ENCODE measurements at regions not wholly inside any gene's neighbourhood (a gene's known extent, or its start where the extent isn't known, plus 50 kb on each side); places are given as distances from the start of the nearest gene placed in this dataset.
A peak's percentile ranks its signal among the peaks of the same experiment; 100 is the strongest.

GRCh38 chr2:56444339-56444738 lies 260.5 kb downstream of the CCDC85A start:
- Histone ChIP-seq H3K36me3 (ENCODE audit: control insufficient read depth, insufficient read depth, low read length, severe bottlenecking) (no peaks in the 10 kb centered on the region), H3K4me3 (ENCODE audit: low read length) (no peak overlapping the region), H3K9ac (ENCODE audit: low read length) (no peak overlapping the region), H3K9me3 (ENCODE audit: control insufficient read depth, low read length) (no peaks in the 10 kb centered on the region), H3K27me3 (replicated peaks; ENCODE audit: control insufficient read depth, insufficient read depth, low read length) (no peaks in the 10 kb centered on the region), H3K4me1 (ENCODE audit: control insufficient read depth, insufficient read depth, low read length) (peaks cover 3% of the 10 kb centered on the region)
- no peak for DNase-seq (ENCODE audit: low read depth)

- no peak overlapping the region for H3K4me3 ChIP-seq (ENCODE audit: low read length)
- no peaks in the 10 kb centered on the region for H3K36me3 ChIP-seq (ENCODE audit: control insufficient read depth, insufficient read depth, low read length, severe bottlenecking)
- peaks cover 3% of the 10 kb centered on the region for H3K4me1 ChIP-seq (ENCODE audit: control insufficient read depth, insufficient read depth, low read length)
- peaks cover 5% of the 10 kb centered on the region for H3K9me3 ChIP-seq (ENCODE audit: control insufficient read depth, low read length)
- no peaks in the 10 kb centered on the region for H3K27me3 ChIP-seq (replicated peaks; ENCODE audit: control insufficient read depth, insufficient read depth, low read length)
- no peak overlapping the region for H3K9ac ChIP-seq (ENCODE audit: low read length)
- peak; percentile 36 for DNase-seq (ENCODE audit: low read depth)
Observed at GRCh38 chr2:56448403-56449001, 264.7 kb downstream of the CCDC85A start.

GRCh38 chr2:56449002-56449431 lies 265.2 kb downstream of the CCDC85A start:
- Histone ChIP-seq H3K4me1 (ENCODE audit: control insufficient read depth, insufficient read depth, low read length) (peaks cover 3% of the 10 kb centered on the region), H3K9ac (ENCODE audit: low read length) (no peak overlapping the region), H3K27me3 (replicated peaks; ENCODE audit: control insufficient read depth, insufficient read depth, low read length) (no peaks in the 10 kb centered on the region), H3K4me3 (ENCODE audit: low read length) (no peak overlapping the region), H3K36me3 (ENCODE audit: control insufficient read depth, insufficient read depth, low read length, severe bottlenecking) (no peaks in the 10 kb centered on the region), H3K9me3 (ENCODE audit: control insufficient read depth, low read length) (peaks cover 5% of the 10 kb centered on the region)
- DNase-seq (ENCODE audit: low read depth) = peak; percentile 51

- Histone ChIP-seq H3K4me3 (ENCODE audit: low read length) (no peak overlapping the region), H3K27me3 (replicated peaks; ENCODE audit: control insufficient read depth, insufficient read depth, low read length) (no peaks in the 10 kb centered on the region), H3K36me3 (ENCODE audit: control insufficient read depth, insufficient read depth, low read length, severe bottlenecking) (no peaks in the 10 kb centered on the region), H3K4me1 (ENCODE audit: control insufficient read depth, insufficient read depth, low read length) (peaks cover 3% of the 10 kb centered on the region), H3K9ac (ENCODE audit: low read length) (no peak overlapping the region), H3K9me3 (ENCODE audit: control insufficient read depth, low read length) (peaks cover 5% of the 10 kb centered on the region)
- peak; percentile 4 for DNase-seq (ENCODE audit: low read depth)
Observed at GRCh38 chr2:56449449-56449860, 265.7 kb downstream of the CCDC85A start.

- Histone ChIP-seq H3K27me3 (replicated peaks; ENCODE audit: control insufficient read depth, insufficient read depth, low read length) (no peaks in the 10 kb centered on the region), H3K4me1 (ENCODE audit: control insufficient read depth, insufficient read depth, low read length) (peaks cover 3% of the 10 kb centered on the region), H3K9me3 (ENCODE audit: control insufficient read depth, low read length) (peaks cover 5% of the 10 kb centered on the region), H3K9ac (ENCODE audit: low read length) (no peak overlapping the region), H3K36me3 (ENCODE audit: control insufficient read depth, insufficient read depth, low read length, severe bottlenecking) (no peaks in the 10 kb centered on the region), H3K4me3 (ENCODE audit: low read length) (no peak overlapping the region)
- no peak for DNase-seq (ENCODE audit: low read depth)
Observed at GRCh38 chr2:56450047-56450446, 266.3 kb downstream of the CCDC85A start.

- no peak for DNase-seq (ENCODE audit: low read depth)
- peaks cover 3% of the 10 kb centered on the region for H3K4me1 ChIP-seq (ENCODE audit: control insufficient read depth, insufficient read depth, low read length)
- no peaks in the 10 kb centered on the region for H3K36me3 ChIP-seq (ENCODE audit: control insufficient read depth, insufficient read depth, low read length, severe bottlenecking)
- H3K9ac ChIP-seq (ENCODE audit: low read length) = no peak overlapping the region
- H3K9me3 ChIP-seq (ENCODE audit: control insufficient read depth, low read length) = peaks cover 5% of the 10 kb centered on the region
- no peaks in the 10 kb centered on the region for H3K27me3 ChIP-seq (replicated peaks; ENCODE audit: control insufficient read depth, insufficient read depth, low read length)
- no peak overlapping the region for H3K4me3 ChIP-seq (ENCODE audit: low read length)
Observed at GRCh38 chr2:56450772-56451171, 267.0 kb downstream of the CCDC85A start.

- H3K27me3 ChIP-seq (replicated peaks; ENCODE audit: control insufficient read depth, insufficient read depth, low read length) = no peaks in the 10 kb centered on the region
Observed at GRCh38 chr2:56455642-56456041, 271.9 kb downstream of the CCDC85A start.

GRCh38 chr2:56456791-56457190 lies 273.0 kb downstream of the CCDC85A start:
- Histone ChIP-seq H3K36me3 (ENCODE audit: control insufficient read depth, insufficient read depth, low read length, severe bottlenecking) (no peaks in the 10 kb centered on the region), H3K9ac (ENCODE audit: low read length) (no peak overlapping the region), H3K27me3 (replicated peaks; ENCODE audit: control insufficient read depth, insufficient read depth, low read length) (no peaks in the 10 kb centered on the region), H3K4me1 (ENCODE audit: control insufficient read depth, insufficient read depth, low read length) (no peaks in the 10 kb centered on the region), H3K9me3 (ENCODE audit: control insufficient read depth, low read length) (no peaks in the 10 kb centered on the region), H3K4me3 (ENCODE audit: low read length) (no peak overlapping the region)
- no peak for DNase-seq (ENCODE audit: low read depth)

More at GRCh38 chr2:56455642-56456041, 271.9 kb downstream of the CCDC85A start:
- H3K36me3 ChIP-seq (ENCODE audit: control insufficient read depth, insufficient read depth, low read length, severe bottlenecking) = no peaks in the 10 kb centered on the region
- DNase-seq (ENCODE audit: low read depth) = no peak
- H3K9ac ChIP-seq (ENCODE audit: low read length) = no peak overlapping the region
- no peak overlapping the region for H3K4me3 ChIP-seq (ENCODE audit: low read length)
- H3K4me1 ChIP-seq (ENCODE audit: control insufficient read depth, insufficient read depth, low read length) = no peaks in the 10 kb centered on the region
- H3K9me3 ChIP-seq (ENCODE audit: control insufficient read depth, low read length) = peaks cover 4% of the 10 kb centered on the region

GRCh38 chr2:56460508-56460907 lies 276.7 kb downstream of the CCDC85A start:
- Histone ChIP-seq H3K9me3 (ENCODE audit: control insufficient read depth, low read length) (no peaks in the 10 kb centered on the region), H3K9ac (ENCODE audit: low read length) (no peak overlapping the region), H3K36me3 (ENCODE audit: control insufficient read depth, insufficient read depth, low read length, severe bottlenecking) (no peaks in the 10 kb centered on the region), H3K27me3 (replicated peaks; ENCODE audit: control insufficient read depth, insufficient read depth, low read length) (no peaks in the 10 kb centered on the region), H3K4me3 (ENCODE audit: low read length) (no peak overlapping the region), H3K4me1 (ENCODE audit: control insufficient read depth, insufficient read depth, low read length) (peaks cover 16% of the 10 kb centered on the region)
- no peak for DNase-seq (ENCODE audit: low read depth)

- Histone ChIP-seq H3K9me3 (ENCODE audit: control insufficient read depth, low read length) (no peaks in the 10 kb centered on the region), H3K27me3 (replicated peaks; ENCODE audit: control insufficient read depth, insufficient read depth, low read length) (no peaks in the 10 kb centered on the region), H3K4me3 (ENCODE audit: low read length) (no peak overlapping the region), H3K36me3 (ENCODE audit: control insufficient read depth, insufficient read depth, low read length, severe bottlenecking) (no peaks in the 10 kb centered on the region), H3K4me1 (ENCODE audit: control insufficient read depth, insufficient read depth, low read length) (peaks cover 18% of the 10 kb centered on the region), H3K9ac (ENCODE audit: low read length) (peak overlapping the region; percentile 6)
- DNase-seq (ENCODE audit: low read depth) = no peak
Observed at GRCh38 chr2:56464066-56464465, 280.3 kb downstream of the CCDC85A start.

- H3K36me3 ChIP-seq (ENCODE audit: control insufficient read depth, insufficient read depth, low read length, severe bottlenecking) = no peaks in the 10 kb centered on the region
- H3K27me3 ChIP-seq (replicated peaks; ENCODE audit: control insufficient read depth, insufficient read depth, low read length) = no peaks in the 10 kb centered on the region
- H3K9me3 ChIP-seq (ENCODE audit: control insufficient read depth, low read length) = no peaks in the 10 kb centered on the region
- H3K4me3 ChIP-seq (ENCODE audit: low read length) = peak overlapping the region; percentile 29
- DNase-seq (ENCODE audit: low read depth) = peak; percentile 89
- H3K4me1 ChIP-seq (ENCODE audit: control insufficient read depth, insufficient read depth, low read length) = peaks cover 18% of the 10 kb centered on the region
- H3K9ac ChIP-seq (ENCODE audit: low read length) = peak overlapping the region; percentile 6
Observed at GRCh38 chr2:56464613-56465012, 280.8 kb downstream of the CCDC85A start.

- Histone ChIP-seq H3K9ac (ENCODE audit: low read length) (no peak overlapping the region), H3K27me3 (replicated peaks; ENCODE audit: control insufficient read depth, insufficient read depth, low read length) (no peaks in the 10 kb centered on the region), H3K4me1 (ENCODE audit: control insufficient read depth, insufficient read depth, low read length) (peaks cover 18% of the 10 kb centered on the region), H3K36me3 (ENCODE audit: control insufficient read depth, insufficient read depth, low read length, severe bottlenecking) (no peaks in the 10 kb centered on the region), H3K9me3 (ENCODE audit: control insufficient read depth, low read length) (no peaks in the 10 kb centered on the region), H3K4me3 (ENCODE audit: low read length) (no peak overlapping the region)
- DNase-seq (ENCODE audit: low read depth) = peak; percentile 55
Observed at GRCh38 chr2:56465491-56465890, 281.7 kb downstream of the CCDC85A start.
